ENCODE measurements at regions not wholly inside any gene's neighbourhood (a gene's known extent, or its start where the extent isn't known, plus 50 kb on each side); places are given as distances from the start of the nearest gene placed in this dataset.

- intact Hi-C loops (cut with micrococcal nuclease) = no loop called here
- Histone ChIP-seq H3K79me2 (ENCODE audit: control insufficient read depth, insufficient read depth, low read length) (no peaks in the 10 kb centered on the region), H3K4me2 (replicated peaks; ENCODE audit: low read depth, low read length, poor library complexity, severe bottlenecking) (no peak overlapping the region), H4K20me1 (ENCODE audit: control insufficient read depth, insufficient read depth, low read length, poor library complexity, severe bottlenecking) (no peaks in the 10 kb centered on the region), H3K9ac (ENCODE audit: low read length) (no peak overlapping the region), H2AFZ (ENCODE audit: insufficient read depth, low read depth, low read length, poor library complexity, severe bottlenecking) (no peak overlapping the region), H3K27me3 (replicated peaks in 1 of 4; ENCODE audit: control extremely low read depth in 1 of 4, control insufficient read depth in 3 of 4, insufficient read depth in 4 of 4, low read length in 3 of 4) (peaks cover 0 to 4% (median 0%) of the 10 kb centered on the region in 4 experiments), H3K36me3 (replicated peaks in 1 of 2; ENCODE audit: control extremely low read depth in 1 of 2, control insufficient read depth in 1 of 2, extremely low read depth in 1 of 2, insufficient read depth in 2 of 2, low read length in 1 of 2) (no peaks in the 10 kb centered on the region), H3K4me3 (ENCODE audit: control extremely low read depth in 1 of 5, extremely low read depth in 1 of 5, insufficient read depth in 1 of 5, low read depth in 2 of 5, low read length in 4 of 5) (no peak overlapping the region), H3K4me1 (ENCODE audit: control insufficient read depth in 2 of 2, insufficient read depth in 2 of 2, low read length in 2 of 2) (no peaks in the 10 kb centered on the region), H3K27ac (ENCODE audit: low read length in 2 of 2) (no peak overlapping the region), H3K9me3 (ENCODE audit: control extremely low read depth in 1 of 3, control insufficient read depth in 2 of 3, insufficient read depth in 1 of 3, low read length in 2 of 3) (no peaks in the 10 kb centered on the region)
- no peaks in the 10 kb centered on the region for H3K9me3 Mint-ChIP-seq (ENCODE audit: insufficient read depth)
- H3K4me3 Mint-ChIP-seq = no peak overlapping the region
- CTCF ChIA-PET = no interaction called here
- peaks cover 23% of the 10 kb centered on the region for H3K27me3 Mint-ChIP-seq
- POLR2A ChIA-PET = no interaction called here
- no CpG with 5 or more reads among the region's 2 CpGs for WGBS (ENCODE audit: insufficient coverage)
- no peak for TF ChIP-seq EZH2 (IDR thresholded peaks at IDR 0.05; ENCODE audit: borderline replicate concordance, insufficient read depth, low read depth, low read length, poor library complexity, severe bottlenecking)
- no peak for TF ChIP-seq CTCF (IDR thresholded peaks at IDR 0.05)
- no peak for DNase-seq
- ATAC-seq (ENCODE audit: low read depth) = no peak
- no peak overlapping the region for H3K27ac Mint-ChIP-seq
- no peaks in the 10 kb centered on the region for H3K4me1 Mint-ChIP-seq
These were observed 170.7 kb upstream of the PREP start for GRCh38 chr6:105573556-105573955.

DNA sequence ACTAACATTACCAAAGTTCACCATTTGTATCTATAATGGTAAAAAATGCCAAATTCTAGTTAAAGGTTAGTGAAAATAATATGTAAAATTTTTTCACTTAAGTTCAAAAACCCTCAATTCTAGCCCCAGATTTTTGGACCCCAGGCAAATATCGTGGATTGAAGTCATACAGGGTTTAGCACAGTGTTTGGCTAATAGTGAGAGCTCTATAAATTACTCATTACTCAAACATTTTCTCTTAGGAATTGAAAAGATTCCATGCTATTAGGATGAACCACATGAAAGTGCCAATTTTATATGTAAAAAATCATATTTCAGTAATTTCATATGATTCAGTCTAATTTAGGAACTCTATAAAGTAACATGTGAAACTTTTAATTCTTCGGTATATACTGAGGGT, 170.3 kb upstream of the PREP start:
- Histone ChIP-seq H3K79me2 (ENCODE audit: control insufficient read depth, insufficient read depth, low read length) (no peaks in the 10 kb centered on the region), H3K9me3 (ENCODE audit: control extremely low read depth in 1 of 3, control insufficient read depth in 2 of 3, insufficient read depth in 1 of 3, low read length in 2 of 3) (no peaks in the 10 kb centered on the region), H2AFZ (ENCODE audit: insufficient read depth, low read depth, low read length, poor library complexity, severe bottlenecking) (no peak overlapping the region), H3K4me2 (replicated peaks; ENCODE audit: low read depth, low read length, poor library complexity, severe bottlenecking) (no peak overlapping the region), H3K27me3 (replicated peaks in 1 of 4; ENCODE audit: control extremely low read depth in 1 of 4, control insufficient read depth in 3 of 4, insufficient read depth in 4 of 4, low read length in 3 of 4) (peaks cover 0 to 4% (median 0%) of the 10 kb centered on the region in 4 experiments), H3K4me1 (ENCODE audit: control insufficient read depth in 2 of 2, insufficient read depth in 2 of 2, low read length in 2 of 2) (no peaks in the 10 kb centered on the region), H3K4me3 (ENCODE audit: control extremely low read depth in 1 of 5, extremely low read depth in 1 of 5, insufficient read depth in 1 of 5, low read depth in 2 of 5, low read length in 4 of 5) (no peak overlapping the region), H3K36me3 (replicated peaks in 1 of 2; ENCODE audit: control extremely low read depth in 1 of 2, control insufficient read depth in 1 of 2, extremely low read depth in 1 of 2, insufficient read depth in 2 of 2, low read length in 1 of 2) (no peaks in the 10 kb centered on the region), H3K9ac (ENCODE audit: low read length) (no peak overlapping the region), H3K27ac (ENCODE audit: low read length in 2 of 2) (no peak overlapping the region), H4K20me1 (ENCODE audit: control insufficient read depth, insufficient read depth, low read length, poor library complexity, severe bottlenecking) (no peaks in the 10 kb centered on the region)
- Mint-ChIP-seq H3K9me3 (ENCODE audit: insufficient read depth) (no peaks in the 10 kb centered on the region), H3K4me1 (no peaks in the 10 kb centered on the region), H3K27ac (no peak overlapping the region), H3K4me3 (no peak overlapping the region), H3K27me3 (peaks cover 23% of the 10 kb centered on the region)
- ATAC-seq (ENCODE audit: low read depth) = no peak
- POLR2A ChIA-PET = no interaction called here
- TF ChIP-seq EZH2 (IDR thresholded peaks at IDR 0.05; ENCODE audit: borderline replicate concordance, insufficient read depth, low read depth, low read length, poor library complexity, severe bottlenecking) = no peak
- no peak for TF ChIP-seq CTCF (IDR thresholded peaks at IDR 0.05)
- CTCF ChIA-PET = no interaction called here
- intact Hi-C loops (cut with micrococcal nuclease) = no loop called here
- WGBS (ENCODE audit: insufficient coverage) = no CpG with 5 or more reads among the region's 2 CpGs
- DNase-seq = no peak
